HG03095 (cell line): ENCODE measurements at regions not wholly inside any gene's neighbourhood (a gene's known extent, or its start where the extent isn't known, plus 50 kb on each side); places are given as distances from the start of the nearest gene placed in this dataset.
"Not testable (repeated sequence)": the region's sequence is repeated elsewhere in the genome, so short reads cannot be mapped to it uniquely, and the experiment has no call there.

ENCODE experiments used
- ATAC-seq: cut with Tn5 transposase; IDR thresholded peaks from one replicate; pipeline ENCODE4 v1.9.1; 2021; ENCODE audit warnings: moderate library complexity; ENCODE audit not compliant: unreplicated experiment

DNA sequence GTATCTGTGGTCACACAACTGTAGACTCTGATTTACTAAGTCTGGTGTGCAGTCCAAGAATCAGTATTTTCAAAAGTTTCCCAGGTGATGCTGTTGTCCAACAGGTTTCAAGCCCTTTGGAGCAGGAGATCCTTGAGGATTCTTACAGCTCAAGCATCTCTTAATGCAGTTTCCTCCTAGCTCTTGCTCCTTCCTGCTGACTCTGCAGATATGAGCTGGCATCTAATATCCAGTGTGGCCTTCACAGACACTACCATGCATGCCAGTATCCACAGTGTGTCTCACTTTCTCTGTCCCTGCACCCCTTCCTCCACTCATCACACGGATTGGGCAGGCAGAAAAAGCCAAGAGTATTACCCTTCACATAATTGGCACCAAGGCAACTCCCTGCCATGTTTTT is 182.2 kb upstream of the TNC start:
- ATAC-seq: no peak

DNA sequence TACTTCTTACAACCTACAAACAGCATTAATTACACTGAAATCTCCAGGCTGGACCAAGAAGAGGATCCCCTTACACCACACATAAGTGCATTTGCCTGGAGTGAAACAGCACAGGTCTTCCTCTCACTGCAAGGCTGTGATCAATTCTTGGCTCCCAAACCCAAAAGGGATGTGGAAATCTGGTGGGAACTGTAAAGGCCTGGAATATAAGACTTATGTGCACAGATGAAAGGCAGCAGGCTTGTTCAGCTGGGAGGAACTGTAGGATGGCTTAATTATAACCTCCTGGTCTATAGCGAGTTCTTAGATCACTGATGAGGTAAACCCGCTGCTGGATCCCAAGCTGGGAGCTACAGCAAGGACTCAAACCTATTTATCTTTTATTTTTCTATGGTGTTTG is 182.9 kb upstream of the TNC start:
- ATAC-seq: no peak

DNA sequence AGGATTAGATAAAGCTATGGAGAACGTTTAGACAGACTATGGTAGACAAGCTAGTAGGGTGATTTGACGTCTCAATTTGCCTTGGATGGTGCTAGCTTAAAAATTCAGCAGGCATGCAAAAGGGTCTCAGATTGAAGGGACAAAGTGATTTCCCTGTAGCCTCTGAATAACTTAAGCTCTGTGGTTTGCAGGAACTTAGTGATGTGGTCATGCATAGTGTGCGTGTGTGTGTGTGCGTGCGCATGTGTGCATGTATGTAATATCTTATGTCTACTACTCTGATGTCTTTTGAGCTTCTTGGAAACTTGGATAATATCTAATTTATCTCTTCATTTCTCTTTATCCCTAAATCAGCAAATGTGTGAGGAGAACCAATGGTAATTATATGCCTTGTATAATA is 183.6 kb upstream of the TNC start:
- ATAC-seq: no peak

- no peak for ATAC-seq
These were observed 187.6 kb upstream of the TNC start for GRCh38 chr9:115305543-115305942.

- ATAC-seq: no peak
These were observed 188.9 kb upstream of the TNC start for GRCh38 chr9:115306865-115307264.

GRCh38 chr9:115313545-115313944 is 195.6 kb upstream of the TNC start:
- no peak for ATAC-seq

- ATAC-seq: no peak
These were observed 208.5 kb upstream of the TNC start for GRCh38 chr9:115326461-115326860.

- no peak for ATAC-seq
These were observed 209.6 kb upstream of the TNC start for GRCh38 chr9:115327436-115328122.

- no peak for ATAC-seq
These were observed 210.3 kb upstream of the TNC start for GRCh38 chr9:115328228-115328627.

DNA sequence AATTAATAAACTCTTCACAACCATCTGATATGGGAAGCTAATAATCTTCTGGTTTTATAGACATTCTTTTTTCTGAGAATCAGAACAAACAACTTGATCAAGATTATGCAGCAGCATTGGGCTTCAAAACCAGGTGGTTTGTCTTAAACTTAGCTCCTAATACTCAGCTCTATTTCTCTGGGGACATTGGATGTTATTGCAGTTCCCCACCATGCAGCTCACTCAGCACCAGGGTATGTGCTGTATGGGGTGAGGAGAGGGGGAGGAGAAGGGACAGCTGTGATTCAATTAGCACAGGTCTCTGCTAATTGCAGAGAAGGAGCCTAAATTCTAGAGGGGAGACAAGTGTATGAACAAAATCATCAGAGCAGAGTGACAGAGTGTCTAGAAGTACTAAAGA is 210.7 kb upstream of the TNC start:
- no peak for ATAC-seq

GRCh38 chr9:115333277-115334070 is 215.5 kb upstream of the TNC start:
- no peak for ATAC-seq

GRCh38 chr9:115335439-115335838 is 217.5 kb upstream of the TNC start:
- ATAC-seq: no peak

GRCh38 chr9:115340314-115340713 is 222.4 kb upstream of the TNC start:
- no peak for ATAC-seq

- no peak for ATAC-seq
These were observed 223.5 kb upstream of the TNC start for GRCh38 chr9:115341426-115341825.

DNA sequence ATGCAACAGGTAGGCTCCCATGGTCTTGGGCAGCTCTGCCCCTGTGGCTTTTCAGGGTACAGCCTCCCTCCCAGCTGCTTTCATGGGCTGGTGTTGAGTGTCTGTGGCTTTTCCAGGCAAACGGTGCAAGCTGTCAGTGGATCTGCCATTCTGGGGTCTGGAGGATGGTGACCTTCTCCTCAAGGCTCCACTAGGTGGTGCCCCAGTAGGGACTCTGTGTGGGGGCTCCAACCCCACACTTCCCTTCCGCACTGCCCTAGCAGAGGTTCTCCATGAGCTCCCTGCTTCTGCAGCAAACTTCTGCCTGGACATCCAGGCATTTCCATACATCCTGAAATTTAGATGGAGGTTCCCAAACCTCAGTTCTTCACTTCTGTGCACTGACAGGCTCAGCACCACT is 229.8 kb upstream of the TNC start:
- ATAC-seq: not testable (repeated sequence)

DNA sequence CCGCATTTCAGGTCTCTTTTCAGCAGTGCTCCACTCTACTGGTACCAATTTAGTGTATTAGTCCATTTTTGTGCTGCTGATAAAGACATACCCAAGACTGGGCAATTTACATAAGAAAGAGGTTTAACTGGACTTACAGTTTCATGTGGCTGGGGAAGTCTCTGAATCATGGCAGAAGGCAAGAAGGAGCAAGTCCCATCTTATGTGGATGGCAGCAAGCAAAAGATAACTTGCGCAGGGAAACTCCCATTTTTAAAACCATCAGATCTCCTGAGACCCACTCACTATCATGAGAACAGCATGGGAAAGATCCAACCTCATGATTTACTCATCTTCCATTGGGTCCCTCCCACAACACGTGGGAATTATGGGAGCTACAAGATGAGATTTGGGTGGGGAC is 231.0 kb upstream of the TNC start:
- ATAC-seq: not testable (repeated sequence)

DNA sequence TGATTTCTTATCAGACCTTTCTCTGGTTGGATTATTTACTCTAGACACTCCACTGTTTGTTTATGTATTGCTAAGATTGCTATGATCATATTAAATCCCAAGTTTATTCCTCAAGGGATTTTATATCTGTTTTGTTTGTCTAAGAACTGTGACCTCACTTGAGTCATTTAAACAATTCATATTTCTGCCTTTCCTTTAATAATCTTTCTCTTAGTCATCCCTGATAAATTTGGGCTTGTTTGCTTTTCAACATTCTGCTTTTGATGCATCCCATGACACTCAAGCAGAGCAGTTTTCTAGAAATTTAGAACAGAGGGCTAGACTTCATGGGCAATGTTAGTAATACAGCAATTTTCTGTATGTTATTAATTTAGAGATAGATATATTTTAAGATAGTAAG is 231.6 kb upstream of the TNC start:
- no peak for ATAC-seq

DNA sequence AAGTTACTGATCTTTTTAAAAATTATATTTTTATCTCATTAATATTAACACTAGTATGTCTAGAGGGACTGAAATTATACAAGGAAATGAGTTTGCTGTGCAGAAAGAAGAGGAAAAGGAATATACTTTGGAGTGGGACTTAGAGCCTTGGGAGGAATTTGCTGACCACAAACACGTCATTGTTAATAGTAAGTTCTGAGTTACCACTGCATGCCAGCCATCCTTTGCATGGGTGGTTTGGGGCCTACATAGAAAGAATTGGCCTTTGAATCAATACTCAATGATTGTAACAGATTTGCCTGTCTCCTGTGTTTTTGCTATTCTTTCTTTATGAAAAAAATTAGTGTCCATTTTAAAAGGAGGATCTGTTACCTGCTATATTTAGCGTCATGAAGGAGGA is 232.6 kb upstream of the TNC start:
- ATAC-seq: no peak

DNA sequence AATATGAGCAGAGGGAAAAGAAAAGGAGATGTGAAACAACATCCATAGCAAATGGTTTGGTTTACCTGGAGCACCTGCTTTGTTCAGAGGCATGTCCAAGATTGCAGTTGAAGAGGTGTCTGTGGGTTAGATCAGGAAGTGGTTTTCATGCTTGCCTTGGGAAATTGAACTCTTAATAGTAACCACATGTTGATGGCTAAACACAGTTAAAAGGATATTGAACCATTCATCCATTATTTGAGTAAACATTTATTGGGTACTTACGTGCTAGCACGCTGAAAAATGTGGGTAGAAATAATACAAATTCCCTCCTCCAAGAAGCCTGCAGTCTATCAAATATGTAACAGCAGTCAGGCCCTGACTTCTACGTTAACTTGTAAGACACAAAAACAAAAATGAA is 235.7 kb upstream of the TNC start:
- ATAC-seq: no peak

DNA sequence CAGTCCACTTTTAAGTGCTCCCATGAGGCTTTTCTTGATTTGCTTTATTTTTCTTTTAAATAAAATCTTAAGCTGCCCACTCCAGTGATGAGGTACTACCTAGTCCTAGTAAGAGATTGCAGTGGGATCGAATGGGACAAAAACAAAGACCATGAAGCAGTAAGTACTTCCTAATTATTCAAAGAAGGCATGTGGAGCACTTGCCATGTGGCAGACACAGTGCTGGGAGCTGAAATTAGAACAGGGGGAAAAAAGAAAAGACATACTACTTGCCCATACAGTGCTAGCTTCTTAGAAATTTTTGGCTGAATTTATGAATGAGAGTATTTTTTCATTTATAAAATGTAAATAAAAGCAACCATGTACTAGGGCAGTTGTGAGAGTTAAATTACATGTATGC is 239.9 kb upstream of the TNC start:
- ATAC-seq: no peak

DNA sequence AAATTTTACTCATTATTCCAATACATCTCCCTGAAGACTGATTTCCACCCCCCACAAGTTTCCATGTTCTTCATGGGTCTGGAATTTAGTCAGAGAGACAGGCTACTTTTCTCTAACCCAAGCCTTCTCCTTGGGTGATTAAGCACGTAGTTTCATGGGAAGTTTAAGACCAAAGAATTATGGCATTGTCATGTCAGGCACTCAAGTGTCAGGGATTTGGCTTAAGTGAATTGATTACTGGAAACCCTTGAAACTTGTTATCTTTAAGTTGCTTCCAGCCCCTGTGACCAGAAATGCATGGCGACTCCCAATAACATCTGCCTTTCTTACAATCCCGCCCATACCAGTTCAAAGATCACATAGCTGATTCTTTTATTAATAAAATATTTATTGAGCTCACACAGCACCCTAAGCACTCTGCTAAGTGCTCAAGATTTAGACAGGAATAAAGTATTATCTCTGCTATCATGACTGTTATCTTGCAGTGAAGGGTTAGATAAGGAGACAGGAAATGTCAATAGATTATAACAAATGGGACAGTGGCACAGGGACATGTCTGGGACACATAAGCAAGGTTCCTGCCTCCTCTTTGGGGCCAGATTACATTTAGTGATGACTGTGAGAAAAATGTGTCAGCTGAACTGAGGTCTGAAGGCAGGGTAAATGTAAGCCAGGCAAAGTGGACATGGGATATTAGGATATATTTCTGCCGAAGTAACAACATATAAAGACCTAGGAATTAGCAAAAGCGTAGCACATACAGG is 241.2 kb upstream of the TNC start:
- ATAC-seq: no peak

- no peak for ATAC-seq
These were observed 242.2 kb upstream of the TNC start for GRCh38 chr9:115360122-115360521.
